Erythroblast (primary cell): ENCODE measurements at regions not wholly inside any gene's neighbourhood (a gene's known extent, or its start where the extent isn't known, plus 50 kb on each side); places are given as distances from the start of the nearest gene placed in this dataset.

Source experiments
- GATA1 ChIP-seq: IDR thresholded peaks from 2 replicates; pipeline ENCODE4 v1.6.1; 2011; ENCODE audit warnings: low read depth, mild to moderate bottlenecking, control low read depth, low read length, moderate library complexity
- POLR2A ChIP-seq: IDR thresholded peaks from 2 replicates; pipeline ENCODE4 v1.6.1; 2011; ENCODE audit warnings: mild to moderate bottlenecking, low read length

GRCh38 chr12:125218952-125219351 is 153.7 kb downstream of the AACS start:
- TF ChIP-seq POLR2A, result no peak
- no peak for TF ChIP-seq GATA1
